IPS-15b (cell line): ENCODE measurements at regions not wholly inside any gene's neighbourhood (a gene's known extent, or its start where the extent isn't known, plus 50 kb on each side); places are given as distances from the start of the nearest gene placed in this dataset.

Source experiments
- H3K27me3 ChIP-seq: one replicate; pipeline ENCODE4 v1.6.1; 2013; ENCODE audit warnings: low read length; ENCODE audit not compliant: control insufficient read depth, insufficient read depth
- H3K36me3 ChIP-seq: one replicate; pipeline ENCODE4 v1.6.1; 2013; ENCODE audit warnings: low read length; ENCODE audit not compliant: control insufficient read depth, insufficient read depth
- H3K4me1 ChIP-seq: one replicate; pipeline ENCODE4 v1.6.1; 2013; ENCODE audit warnings: mild to moderate bottlenecking, low read length; ENCODE audit not compliant: control insufficient read depth, insufficient read depth
- H3K4me3 ChIP-seq: one replicate; pipeline ENCODE4 v1.5.1; 2013; ENCODE audit warnings: low read depth, low read length
- H3K9ac ChIP-seq: one replicate; pipeline ENCODE4 v1.6.1; 2013; ENCODE audit warnings: low read depth, mild to moderate bottlenecking, low read length
- H3K9me3 ChIP-seq: one replicate; pipeline ENCODE4 v1.6.1; 2013; ENCODE audit warnings: mild to moderate bottlenecking, low read length; ENCODE audit not compliant: control insufficient read depth, insufficient read depth

GRCh38 chr3:110816008-110816407 lies 255.6 kb upstream of the NECTIN3 start:
- Histone ChIP-seq H3K36me3 (no peaks in the 10 kb centered on the region), H3K9me3 (no peaks in the 10 kb centered on the region), H3K27me3 (no peaks in the 10 kb centered on the region), H3K4me1 (no peaks in the 10 kb centered on the region), H3K9ac (no peak overlapping the region), H3K4me3 (no peak overlapping the region)

GRCh38 chr3:110821586-110821985 lies 250.0 kb upstream of the NECTIN3 start:
- no peak overlapping the region for H3K4me3 ChIP-seq
- no peaks in the 10 kb centered on the region for H3K36me3 ChIP-seq

GRCh38 chr3:110822971-110823370 lies 248.6 kb upstream of the NECTIN3 start:
- Histone ChIP-seq H3K4me1 (no peaks in the 10 kb centered on the region), H3K27me3 (no peaks in the 10 kb centered on the region), H3K36me3 (no peaks in the 10 kb centered on the region), H3K4me3 (no peak overlapping the region), H3K9ac (no peak overlapping the region), H3K9me3 (no peaks in the 10 kb centered on the region)

More at GRCh38 chr3:110821586-110821985, 250.0 kb upstream of the NECTIN3 start:
- H3K9ac ChIP-seq: no peak overlapping the region
- no peaks in the 10 kb centered on the region for H3K4me1 ChIP-seq
- H3K9me3 ChIP-seq: no peaks in the 10 kb centered on the region
- H3K27me3 ChIP-seq: no peaks in the 10 kb centered on the region

GRCh38 chr3:110846971-110847370 lies 224.6 kb upstream of the NECTIN3 start:
- no peaks in the 10 kb centered on the region for H3K27me3 ChIP-seq
- no peaks in the 10 kb centered on the region for H3K36me3 ChIP-seq
- no peak overlapping the region for H3K9ac ChIP-seq
- no peaks in the 10 kb centered on the region for H3K4me1 ChIP-seq
- no peak overlapping the region for H3K4me3 ChIP-seq
- H3K9me3 ChIP-seq: no peaks in the 10 kb centered on the region

GRCh38 chr3:110849064-110849463 lies 222.6 kb upstream of the NECTIN3 start:
- H3K4me1 ChIP-seq: no peaks in the 10 kb centered on the region
- H3K9me3 ChIP-seq: no peaks in the 10 kb centered on the region
- no peak overlapping the region for H3K4me3 ChIP-seq
- H3K27me3 ChIP-seq: no peaks in the 10 kb centered on the region
- H3K9ac ChIP-seq: no peak overlapping the region
- no peaks in the 10 kb centered on the region for H3K36me3 ChIP-seq

- Histone ChIP-seq H3K27me3 (no peaks in the 10 kb centered on the region), H3K9ac (no peak overlapping the region), H3K36me3 (no peaks in the 10 kb centered on the region), H3K4me3 (no peak overlapping the region), H3K4me1 (no peaks in the 10 kb centered on the region), H3K9me3 (no peaks in the 10 kb centered on the region)
Measured at GRCh38 chr3:110851736-110852135, 219.9 kb upstream of the NECTIN3 start.

GRCh38 chr3:110855207-110855606 lies 216.4 kb upstream of the NECTIN3 start:
- no peaks in the 10 kb centered on the region for H3K9me3 ChIP-seq
- H3K4me1 ChIP-seq: no peaks in the 10 kb centered on the region
- H3K27me3 ChIP-seq: no peaks in the 10 kb centered on the region
- no peak overlapping the region for H3K9ac ChIP-seq
- no peaks in the 10 kb centered on the region for H3K36me3 ChIP-seq
- no peak overlapping the region for H3K4me3 ChIP-seq

GRCh38 chr3:110856916-110857315 lies 214.7 kb upstream of the NECTIN3 start:
- H3K36me3 ChIP-seq: no peaks in the 10 kb centered on the region
- H3K9ac ChIP-seq: no peak overlapping the region
- no peaks in the 10 kb centered on the region for H3K9me3 ChIP-seq
- H3K4me1 ChIP-seq: no peaks in the 10 kb centered on the region
- no peak overlapping the region for H3K4me3 ChIP-seq
- no peaks in the 10 kb centered on the region for H3K27me3 ChIP-seq

GRCh38 chr3:110858549-110858948 lies 213.1 kb upstream of the NECTIN3 start:
- Histone ChIP-seq H3K4me3 (no peak overlapping the region), H3K9me3 (no peaks in the 10 kb centered on the region), H3K4me1 (no peaks in the 10 kb centered on the region), H3K27me3 (no peaks in the 10 kb centered on the region), H3K9ac (no peak overlapping the region), H3K36me3 (no peaks in the 10 kb centered on the region)

GRCh38 chr3:110859336-110859735 lies 212.3 kb upstream of the NECTIN3 start:
- no peak overlapping the region for H3K4me3 ChIP-seq
- no peak overlapping the region for H3K9ac ChIP-seq
- no peaks in the 10 kb centered on the region for H3K36me3 ChIP-seq

GRCh38 chr3:110859993-110860392 lies 211.6 kb upstream of the NECTIN3 start:
- H3K4me3 ChIP-seq: no peak overlapping the region
- no peaks in the 10 kb centered on the region for H3K9me3 ChIP-seq
- H3K4me1 ChIP-seq: no peaks in the 10 kb centered on the region
- no peaks in the 10 kb centered on the region for H3K36me3 ChIP-seq
- no peak overlapping the region for H3K9ac ChIP-seq
- H3K27me3 ChIP-seq: no peaks in the 10 kb centered on the region

More at GRCh38 chr3:110859336-110859735, 212.3 kb upstream of the NECTIN3 start:
- Histone ChIP-seq H3K4me1 (no peaks in the 10 kb centered on the region), H3K9me3 (no peaks in the 10 kb centered on the region), H3K27me3 (no peaks in the 10 kb centered on the region)

GRCh38 chr3:110865934-110866333 lies 205.7 kb upstream of the NECTIN3 start:
- H3K4me1 ChIP-seq: no peaks in the 10 kb centered on the region
- no peak overlapping the region for H3K9ac ChIP-seq

GRCh38 chr3:110868106-110868505 lies 203.5 kb upstream of the NECTIN3 start:
- Histone ChIP-seq H3K27me3 (no peaks in the 10 kb centered on the region), H3K4me1 (no peaks in the 10 kb centered on the region), H3K4me3 (no peak overlapping the region), H3K36me3 (no peaks in the 10 kb centered on the region), H3K9me3 (no peaks in the 10 kb centered on the region), H3K9ac (no peak overlapping the region)

More at GRCh38 chr3:110865934-110866333, 205.7 kb upstream of the NECTIN3 start:
- H3K27me3 ChIP-seq: no peaks in the 10 kb centered on the region
- no peaks in the 10 kb centered on the region for H3K36me3 ChIP-seq
- no peak overlapping the region for H3K4me3 ChIP-seq
- H3K9me3 ChIP-seq: no peaks in the 10 kb centered on the region
